Vagina (tissue), 2 donors: ENCODE measurements at regions not wholly inside any gene's neighbourhood (a gene's known extent, or its start where the extent isn't known, plus 50 kb on each side); places are given as distances from the start of the nearest gene placed in this dataset.

ENCODE experiments used
- POLR2A ChIP-seq, 2 donors: fragments of 450-650 bp; IDR thresholded peaks; one replicate each; pipeline ENCODE4 v1.6.1; 2017; ENCODE audit warnings: antibody characterized with exemption in 2 of 2, mild to moderate bottlenecking in 2 of 2, moderate library complexity in 2 of 2
- POLR2AphosphoS5 ChIP-seq, 2 donors: sonication (generic); formaldehyde crosslinking; IDR thresholded peaks; one replicate each; pipeline ENCODE4 v1.9.0; 2017; ENCODE audit warnings: antibody characterized with exemption in 2 of 2, mild to moderate bottlenecking in 2 of 2, low read depth in 1 of 2; ENCODE audit not compliant: insufficient read depth in 1 of 2
- TF ChIP-seq, protein P1 (sequence below), 3 experiments: fragments of 450-650 bp in 2 of 3; fragments of 200-600 bp in 1 of 3; sonication (generic) in 1 of 3; IDR thresholded peaks; one replicate each; pipeline ENCODE4 v1.5.1; 2017 to 2019; ENCODE audit warnings: antibody characterized with exemption in 3 of 3, mild to moderate bottlenecking in 2 of 3, moderate library complexity in 2 of 3

DNA sequence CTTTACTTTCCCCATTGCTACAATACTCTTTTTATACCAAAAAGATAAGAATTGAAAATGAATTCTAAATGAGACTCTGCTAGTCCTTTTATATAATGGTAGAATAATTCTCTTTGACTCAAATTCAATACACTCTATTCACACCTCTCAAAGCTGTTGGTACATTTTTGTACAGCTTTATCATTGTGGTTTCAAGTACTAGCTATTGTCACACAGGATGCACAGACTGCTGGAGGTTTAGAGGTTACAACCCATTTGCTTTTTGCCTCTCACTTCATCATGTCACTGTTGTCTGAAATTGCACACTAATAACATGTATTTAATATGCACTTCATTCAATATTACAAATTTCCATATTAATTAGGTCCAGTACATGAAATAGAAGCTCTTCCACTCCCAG, 442.2 kb upstream of the ARID1B start:
- TF ChIP-seq, protein P1, sequence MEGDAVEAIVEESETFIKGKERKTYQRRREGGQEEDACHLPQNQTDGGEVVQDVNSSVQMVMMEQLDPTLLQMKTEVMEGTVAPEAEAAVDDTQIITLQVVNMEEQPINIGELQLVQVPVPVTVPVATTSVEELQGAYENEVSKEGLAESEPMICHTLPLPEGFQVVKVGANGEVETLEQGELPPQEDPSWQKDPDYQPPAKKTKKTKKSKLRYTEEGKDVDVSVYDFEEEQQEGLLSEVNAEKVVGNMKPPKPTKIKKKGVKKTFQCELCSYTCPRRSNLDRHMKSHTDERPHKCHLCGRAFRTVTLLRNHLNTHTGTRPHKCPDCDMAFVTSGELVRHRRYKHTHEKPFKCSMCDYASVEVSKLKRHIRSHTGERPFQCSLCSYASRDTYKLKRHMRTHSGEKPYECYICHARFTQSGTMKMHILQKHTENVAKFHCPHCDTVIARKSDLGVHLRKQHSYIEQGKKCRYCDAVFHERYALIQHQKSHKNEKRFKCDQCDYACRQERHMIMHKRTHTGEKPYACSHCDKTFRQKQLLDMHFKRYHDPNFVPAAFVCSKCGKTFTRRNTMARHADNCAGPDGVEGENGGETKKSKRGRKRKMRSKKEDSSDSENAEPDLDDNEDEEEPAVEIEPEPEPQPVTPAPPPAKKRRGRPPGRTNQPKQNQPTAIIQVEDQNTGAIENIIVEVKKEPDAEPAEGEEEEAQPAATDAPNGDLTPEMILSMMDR (IDR thresholded peaks at IDR 0.05), result no peak
- no peak for TF ChIP-seq POLR2AphosphoS5 (IDR thresholded peaks at IDR 0.05; ENCODE audit: insufficient read depth in 1 of 2, low read depth in 1 of 2)
- no peak for TF ChIP-seq POLR2A (IDR thresholded peaks at IDR 0.05)
